C4-2B (cell line): ENCODE measurements at regions not wholly inside any gene's neighbourhood (a gene's known extent, or its start where the extent isn't known, plus 50 kb on each side); places are given as distances from the start of the nearest gene placed in this dataset.

Experiments
- ZFX ChIP-seq: fragments of 450-650 bp; IDR thresholded peaks from 2 replicates; pipeline ENCODE4 v1.6.1; 2017
- TF ChIP-seq, protein P1 (sequence below): fragments of 450-650 bp; conservative IDR thresholded peaks from 2 replicates; pipeline ENCODE4 v1.5.1; 2017; ENCODE audit warnings: mild to moderate bottlenecking

DNA sequence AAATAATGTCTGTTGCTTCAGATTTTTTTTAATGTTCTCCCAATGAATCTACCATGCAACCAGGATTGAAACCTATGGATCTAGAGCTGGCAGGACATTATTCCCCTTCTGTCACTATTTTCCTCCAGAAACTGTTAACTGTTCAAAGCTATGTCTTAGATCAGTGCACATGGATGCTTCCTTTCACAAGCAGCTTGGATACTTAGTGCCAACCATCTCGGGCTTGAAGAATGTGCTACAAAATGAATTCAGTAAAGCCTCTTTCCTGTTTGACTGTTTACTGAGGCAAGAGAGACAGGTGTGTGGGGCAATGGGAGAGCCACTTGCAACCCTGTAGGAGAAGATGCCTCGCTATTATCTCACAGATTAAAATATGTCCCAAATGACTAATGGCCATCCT, 774.8 kb downstream of the KCTD16 start:
- TF ChIP-seq, protein P1, sequence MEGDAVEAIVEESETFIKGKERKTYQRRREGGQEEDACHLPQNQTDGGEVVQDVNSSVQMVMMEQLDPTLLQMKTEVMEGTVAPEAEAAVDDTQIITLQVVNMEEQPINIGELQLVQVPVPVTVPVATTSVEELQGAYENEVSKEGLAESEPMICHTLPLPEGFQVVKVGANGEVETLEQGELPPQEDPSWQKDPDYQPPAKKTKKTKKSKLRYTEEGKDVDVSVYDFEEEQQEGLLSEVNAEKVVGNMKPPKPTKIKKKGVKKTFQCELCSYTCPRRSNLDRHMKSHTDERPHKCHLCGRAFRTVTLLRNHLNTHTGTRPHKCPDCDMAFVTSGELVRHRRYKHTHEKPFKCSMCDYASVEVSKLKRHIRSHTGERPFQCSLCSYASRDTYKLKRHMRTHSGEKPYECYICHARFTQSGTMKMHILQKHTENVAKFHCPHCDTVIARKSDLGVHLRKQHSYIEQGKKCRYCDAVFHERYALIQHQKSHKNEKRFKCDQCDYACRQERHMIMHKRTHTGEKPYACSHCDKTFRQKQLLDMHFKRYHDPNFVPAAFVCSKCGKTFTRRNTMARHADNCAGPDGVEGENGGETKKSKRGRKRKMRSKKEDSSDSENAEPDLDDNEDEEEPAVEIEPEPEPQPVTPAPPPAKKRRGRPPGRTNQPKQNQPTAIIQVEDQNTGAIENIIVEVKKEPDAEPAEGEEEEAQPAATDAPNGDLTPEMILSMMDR: no peak
- no peak for TF ChIP-seq ZFX
